ENCODE measurements at regions not wholly inside any gene's neighbourhood (a gene's known extent, or its start where the extent isn't known, plus 50 kb on each side); places are given as distances from the start of the nearest gene placed in this dataset.
"Not testable (repeated sequence)": the region's sequence is repeated elsewhere in the genome, so short reads cannot be mapped to it uniquely, and the experiment has no call there.

DNA sequence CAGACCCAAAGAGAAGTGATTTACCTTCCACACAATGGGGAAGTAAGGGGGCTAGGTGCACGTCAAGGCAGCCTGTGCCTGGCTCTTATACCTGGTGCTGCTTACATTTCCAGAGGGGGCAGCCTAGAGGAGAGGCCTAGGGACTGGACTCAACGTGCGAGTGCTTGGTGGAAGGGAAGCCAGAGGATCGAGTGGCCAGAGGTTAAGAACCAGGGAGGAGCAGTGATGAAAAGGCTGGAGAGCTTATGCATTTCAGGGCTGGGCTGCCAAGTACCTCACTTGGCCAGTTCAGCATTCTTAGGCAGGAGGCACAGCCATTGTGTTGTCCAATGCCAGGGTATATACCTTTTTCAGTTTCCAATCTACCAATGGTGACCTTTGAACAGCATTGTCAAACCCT is 77.4 kb downstream of the LAT start:
- not testable (repeated sequence) for TF ChIP-seq CTCF, POLR2A (IDR thresholded peaks at IDR 0.05)
